HAP-1 (cell line): ENCODE measurements at regions not wholly inside any gene's neighbourhood (a gene's known extent, or its start where the extent isn't known, plus 50 kb on each side); places are given as distances from the start of the nearest gene placed in this dataset.

Experiments used
- DNase-seq, 2 experiments: peaks; one replicate each; pipeline ENCODE4 v3.0.0-alpha.2; 2016 to 2020; ENCODE audit warnings: low spot score in 2 of 2
- H3K27me3 ChIP-seq: fragments of 250-450 bp; sonication (Bioruptor Pico); 2 replicates; pipeline ENCODE4 v1.5.1; 2020; ENCODE audit warnings: low read depth, mild to moderate bottlenecking, moderate library complexity
- H3K36me3 ChIP-seq: fragments of 250-450 bp; sonication (Bioruptor Pico); replicated peaks from 2 replicates; pipeline ENCODE4 v1.5.1; 2020; ENCODE audit warnings: mild to moderate bottlenecking
- H3K4me1 ChIP-seq: fragments of 250-450 bp; sonication (Bioruptor Pico); 2 replicates; pipeline ENCODE4 v1.5.1; 2020; ENCODE audit warnings: mild to moderate bottlenecking
- H3K4me3 ChIP-seq: fragments of 250-450 bp; sonication (Bioruptor Pico); 2 replicates; pipeline ENCODE4 v1.5.1; 2020; ENCODE audit warnings: mild to moderate bottlenecking, moderate library complexity
- H3K9me3 ChIP-seq: fragments of 250-450 bp; sonication (Bioruptor Pico); 2 replicates; pipeline ENCODE4 v1.5.1; 2020; ENCODE audit warnings: mild to moderate bottlenecking, moderate library complexity
- in situ Hi-C: fragments of 300-500 bp; cut with MboI; formaldehyde crosslinking; loops from 3 replicates; pipeline ENCODE4 v1.14.3; 2020; ENCODE audit warnings: low sequenced_read_pairs, inconsistent platforms, mixed read lengths

- no peaks in the 10 kb centered on the region for H3K4me1 ChIP-seq
- H3K27me3 ChIP-seq: peaks cover 8% of the 10 kb centered on the region; the same call in 1 of the 2 replicates
- no peak for DNase-seq
- no peaks in the 10 kb centered on the region for H3K36me3 ChIP-seq
- in situ Hi-C loops: no loop called here
- no peak overlapping the region for H3K4me3 ChIP-seq
- no peaks in the 10 kb centered on the region for H3K9me3 ChIP-seq
These were observed 148.0 kb upstream of the BMP4 start for GRCh38 chr14:54104601-54105145.

- no peak for DNase-seq
- in situ Hi-C loops: no loop called here
- Histone ChIP-seq H3K4me3 (no peak overlapping the region), H3K4me1 (no peaks in the 10 kb centered on the region), H3K27me3 (peaks cover 8% of the 10 kb centered on the region; the same call in 1 of the 2 replicates), H3K9me3 (no peaks in the 10 kb centered on the region), H3K36me3 (no peaks in the 10 kb centered on the region)
These were observed 148.8 kb upstream of the BMP4 start for GRCh38 chr14:54105406-54105805.

- Histone ChIP-seq H3K36me3 (no peaks in the 10 kb centered on the region), H3K4me3 (no peak overlapping the region), H3K4me1 (no peaks in the 10 kb centered on the region), H3K9me3 (no peaks in the 10 kb centered on the region), H3K27me3 (peaks cover 8% of the 10 kb centered on the region; the same call in 1 of the 2 replicates)
- in situ Hi-C loops: no loop called here
- no peak for DNase-seq
These were observed 149.3 kb upstream of the BMP4 start for GRCh38 chr14:54105898-54106297.

GRCh38 chr14:54106661-54107377 is 150.2 kb upstream of the BMP4 start:
- Histone ChIP-seq H3K9me3 (no peaks in the 10 kb centered on the region), H3K36me3 (no peaks in the 10 kb centered on the region), H3K4me1 (no peaks in the 10 kb centered on the region), H3K27me3 (peaks cover 6% of the 10 kb centered on the region; the same call in 1 of the 2 replicates), H3K4me3 (no peak overlapping the region)
- in situ Hi-C loops: no loop called here
- no peak for DNase-seq

GRCh38 chr14:54108481-54109471 is 152.2 kb upstream of the BMP4 start:
- H3K36me3 ChIP-seq: no peaks in the 10 kb centered on the region
- no peaks in the 10 kb centered on the region for H3K9me3 ChIP-seq
- H3K27me3 ChIP-seq: peaks cover 4% of the 10 kb centered on the region; the same call in 1 of the 2 replicates
- no peaks in the 10 kb centered on the region for H3K4me1 ChIP-seq
- no peak overlapping the region for H3K4me3 ChIP-seq
- in situ Hi-C loops: no loop called here
- no peak for DNase-seq

- Histone ChIP-seq H3K4me3 (no peak overlapping the region), H3K36me3 (no peaks in the 10 kb centered on the region), H3K4me1 (no peaks in the 10 kb centered on the region), H3K27me3 (peaks cover 4% of the 10 kb centered on the region; the same call in 1 of the 2 replicates), H3K9me3 (no peaks in the 10 kb centered on the region)
- DNase-seq: no peak
- in situ Hi-C loops: no loop called here
These were observed 153.0 kb upstream of the BMP4 start for GRCh38 chr14:54109521-54110120.

GRCh38 chr14:54114941-54115340 is 158.3 kb upstream of the BMP4 start:
- no peaks in the 10 kb centered on the region; the same call in 1 of the 2 replicates for H3K9me3 ChIP-seq
- DNase-seq: no peak
- no peak overlapping the region for H3K4me3 ChIP-seq
- no peaks in the 10 kb centered on the region for H3K4me1 ChIP-seq
- in situ Hi-C loops: no loop called here
- no peaks in the 10 kb centered on the region for H3K36me3 ChIP-seq
- H3K27me3 ChIP-seq: no peaks in the 10 kb centered on the region

GRCh38 chr14:54116198-54116885 is 159.7 kb upstream of the BMP4 start:
- Histone ChIP-seq H3K9me3 (no peaks in the 10 kb centered on the region; the same call in 1 of the 2 replicates), H3K27me3 (no peaks in the 10 kb centered on the region), H3K36me3 (no peaks in the 10 kb centered on the region), H3K4me1 (no peaks in the 10 kb centered on the region), H3K4me3 (no peak overlapping the region)
- in situ Hi-C loops: no loop called here
- no peak for DNase-seq

GRCh38 chr14:54116972-54117371 is 160.3 kb upstream of the BMP4 start:
- in situ Hi-C loops: no loop called here
- no peak for DNase-seq
- Histone ChIP-seq H3K4me1 (no peaks in the 10 kb centered on the region), H3K27me3 (no peaks in the 10 kb centered on the region), H3K36me3 (no peaks in the 10 kb centered on the region), H3K9me3 (no peaks in the 10 kb centered on the region; the same call in 1 of the 2 replicates), H3K4me3 (no peak overlapping the region)

- no peaks in the 10 kb centered on the region for H3K27me3 ChIP-seq
- in situ Hi-C loops: no loop called here
These were observed 160.8 kb upstream of the BMP4 start for GRCh38 chr14:54117396-54117795.

GRCh38 chr14:54117924-54118323 is 161.3 kb upstream of the BMP4 start:
- no peaks in the 10 kb centered on the region; the same call in 1 of the 2 replicates for H3K9me3 ChIP-seq
- no peaks in the 10 kb centered on the region for H3K27me3 ChIP-seq
- no peaks in the 10 kb centered on the region for H3K36me3 ChIP-seq
- H3K4me3 ChIP-seq: no peak overlapping the region
- no peak for DNase-seq
- in situ Hi-C loops: no loop called here
- no peaks in the 10 kb centered on the region for H3K4me1 ChIP-seq

More at GRCh38 chr14:54117396-54117795, 160.8 kb upstream of the BMP4 start:
- Histone ChIP-seq H3K4me3 (no peak overlapping the region), H3K4me1 (no peaks in the 10 kb centered on the region), H3K9me3 (no peaks in the 10 kb centered on the region; the same call in 1 of the 2 replicates), H3K36me3 (no peaks in the 10 kb centered on the region)
- no peak for DNase-seq

- in situ Hi-C loops: no loop called here
- no peaks in the 10 kb centered on the region for H3K36me3 ChIP-seq
- no peaks in the 10 kb centered on the region; the same call in 1 of the 2 replicates for H3K9me3 ChIP-seq
- no peaks in the 10 kb centered on the region for H3K4me1 ChIP-seq
- no peak overlapping the region for H3K4me3 ChIP-seq
- H3K27me3 ChIP-seq: no peaks in the 10 kb centered on the region
- DNase-seq: no peak
These were observed 163.6 kb upstream of the BMP4 start for GRCh38 chr14:54120260-54120659.

- DNase-seq: no peak
These were observed 164.9 kb upstream of the BMP4 start for GRCh38 chr14:54121466-54122027.

More at GRCh38 chr14:54121466-54122027, 164.9 kb upstream of the BMP4 start:
- in situ Hi-C loops: no loop called here
- H3K27me3 ChIP-seq: no peaks in the 10 kb centered on the region
- no peaks in the 10 kb centered on the region for H3K9me3 ChIP-seq
- no peaks in the 10 kb centered on the region for H3K36me3 ChIP-seq
- H3K4me1 ChIP-seq: no peaks in the 10 kb centered on the region
- H3K4me3 ChIP-seq: no peak overlapping the region
